ENCODE measurements at regions not wholly inside any gene's neighbourhood (a gene's known extent, or its start where the extent isn't known, plus 50 kb on each side); places are given as distances from the start of the nearest gene placed in this dataset.
"Not testable (repeated sequence)": the region's sequence is repeated elsewhere in the genome, so short reads cannot be mapped to it uniquely, and the experiment has no call there.

- WGBS, 3 donors = 87 to 91% (median 90%) methylated on average over 12 to 17 of the region's 17 CpGs
- H3K27ac ChIP-seq (ENCODE audit: low read depth, low read length) = not testable (repeated sequence)
Measured at GRCh38 chr16:29334776-29335548, 71.5 kb downstream of the NPIPB11 start.

GRCh38 chr16:29333492-29334097 is 72.9 kb downstream of the NPIPB11 start:
- 79 to 89% (median 85%) methylated on average over 17 to 19 of the region's 20 CpGs for WGBS, 3 donors
- not testable (repeated sequence) for H3K27ac ChIP-seq (ENCODE audit: low read depth, low read length)

GRCh38 chr16:29330623-29331022 is 75.9 kb downstream of the NPIPB11 start:
- 91 to 94% (median 93%) methylated on average over 3 to 5 of the region's 5 CpGs for WGBS, 3 donors
- H3K27ac ChIP-seq (ENCODE audit: low read depth, low read length) = not testable (repeated sequence)

GRCh38 chr16:29328528-29328927 is 78.0 kb downstream of the NPIPB11 start:
- not testable (repeated sequence) for H3K27ac ChIP-seq (ENCODE audit: low read depth, low read length)
- WGBS, 3 donors = 74 to 89% (median 88%) methylated on average over 11 of the region's 11 CpGs

- not testable (repeated sequence) for H3K27ac ChIP-seq (ENCODE audit: low read depth, low read length)
- WGBS, 3 donors = 63 to 76% (median 72%) methylated on average over 12 of the region's 12 CpGs
Measured at GRCh38 chr16:29327631-29328408, 78.7 kb downstream of the NPIPB11 start.

GRCh38 chr16:29326164-29327125 is 80.1 kb downstream of the NPIPB11 start:
- H3K27ac ChIP-seq (ENCODE audit: low read depth, low read length) = not testable (repeated sequence)
- 76 to 80% (median 80%) methylated on average over 27 to 30 of the region's 34 CpGs for WGBS, 3 donors

- 73 to 85% (median 79%) methylated on average over 6 of the region's 6 CpGs for WGBS, 3 donors
- H3K27ac ChIP-seq (ENCODE audit: low read depth, low read length) = not testable (repeated sequence)
Measured at GRCh38 chr16:29323725-29324124, 82.8 kb downstream of the NPIPB11 start.

- H3K27ac ChIP-seq (ENCODE audit: low read depth, low read length) = no peak overlapping the region
- 59 to 81% (median 75%) methylated on average over 9 of the region's 9 CpGs for WGBS, 3 donors
Measured at GRCh38 chr16:29321585-29321984, 84.9 kb downstream of the NPIPB11 start.

- WGBS, 3 donors = 93 to 94% (median 94%) methylated on average over 17 to 18 of the region's 18 CpGs
- H3K27ac ChIP-seq (ENCODE audit: low read depth, low read length) = no peak overlapping the region
Measured at GRCh38 chr16:29321000-29321393, 85.5 kb downstream of the NPIPB11 start.

GRCh38 chr16:29320274-29320999 is 86.1 kb downstream of the NPIPB11 start:
- 89 to 98% (median 95%) methylated on average over 13 to 14 of the region's 14 CpGs for WGBS, 3 donors
- no peak overlapping the region for H3K27ac ChIP-seq (ENCODE audit: low read depth, low read length)

- no peak overlapping the region for H3K27ac ChIP-seq (ENCODE audit: low read depth, low read length)
- WGBS, 3 donors = 84 to 89% (median 86%) methylated on average over 10 of the region's 10 CpGs
Measured at GRCh38 chr16:29319726-29320125, 86.8 kb downstream of the NPIPB11 start.

GRCh38 chr16:29318561-29318968 is 87.9 kb downstream of the NPIPB11 start:
- 17 to 66% (median 19%) methylated on average over 10 of the region's 10 CpGs for WGBS, 3 donors
- not testable (repeated sequence) for H3K27ac ChIP-seq (ENCODE audit: low read depth, low read length)

GRCh38 chr16:29318037-29318436 is 88.5 kb downstream of the NPIPB11 start:
- H3K27ac ChIP-seq (ENCODE audit: low read depth, low read length) = no peak overlapping the region
- WGBS, 3 donors = 69 to 95% (median 69%) methylated on average over 16 of the region's 16 CpGs

- no peak overlapping the region for H3K27ac ChIP-seq (ENCODE audit: low read depth, low read length)
- WGBS, 3 donors = 91 to 97% (median 95%) methylated on average over 12 to 13 of the region's 13 CpGs
Measured at GRCh38 chr16:29317269-29317668, 89.2 kb downstream of the NPIPB11 start.

GRCh38 chr16:29316761-29317183 is 89.7 kb downstream of the NPIPB11 start:
- H3K27ac ChIP-seq (ENCODE audit: low read depth, low read length) = no peak overlapping the region
- WGBS, 3 donors = 64 to 91% (median 88%) methylated on average over 12 of the region's 12 CpGs

- WGBS, 3 donors = 77 to 87% (median 84%) methylated on average over 12 of the region's 12 CpGs
- no peak overlapping the region for H3K27ac ChIP-seq (ENCODE audit: low read depth, low read length)
Measured at GRCh38 chr16:29315916-29316517, 90.5 kb downstream of the NPIPB11 start.

- WGBS, 3 donors = 73 to 89% (median 82%) methylated on average over 5 of the region's 5 CpGs
- H3K27ac ChIP-seq (ENCODE audit: low read depth, low read length) = no peak overlapping the region
Measured at GRCh38 chr16:29315046-29315445, 91.5 kb downstream of the NPIPB11 start.
